Fibroblast of skin of left quadriceps (primary cell): ENCODE measurements at regions not wholly inside any gene's neighbourhood (a gene's known extent, or its start where the extent isn't known, plus 50 kb on each side); places are given as distances from the start of the nearest gene placed in this dataset.

ENCODE experiments used
- DNase-seq, 2 experiments: peaks; one replicate each; pipeline ENCODE4 v3.0.0-alpha.2; 2013; ENCODE audit warnings: low read depth in 2 of 2

DNA sequence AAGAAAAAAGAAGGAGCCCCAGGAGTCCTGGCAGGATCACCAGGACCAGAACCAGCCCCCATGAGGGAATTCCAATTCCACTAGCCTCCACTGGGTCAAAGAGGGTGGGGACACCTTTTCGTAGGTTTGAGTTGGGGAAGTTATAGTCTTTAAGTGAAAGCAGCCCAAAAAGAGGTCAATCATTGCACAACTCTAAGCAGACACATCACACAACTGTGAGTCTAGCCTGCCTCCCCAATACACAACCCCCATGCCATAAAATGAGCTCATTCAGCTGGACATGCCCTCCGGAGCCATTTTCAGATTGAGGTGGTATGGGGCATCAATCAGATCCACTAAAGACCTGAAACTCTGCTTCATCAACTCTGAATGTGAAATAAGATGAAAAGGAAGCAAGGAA is 179.9 kb downstream of the NPHP4 start:
- no peak for DNase-seq

DNA sequence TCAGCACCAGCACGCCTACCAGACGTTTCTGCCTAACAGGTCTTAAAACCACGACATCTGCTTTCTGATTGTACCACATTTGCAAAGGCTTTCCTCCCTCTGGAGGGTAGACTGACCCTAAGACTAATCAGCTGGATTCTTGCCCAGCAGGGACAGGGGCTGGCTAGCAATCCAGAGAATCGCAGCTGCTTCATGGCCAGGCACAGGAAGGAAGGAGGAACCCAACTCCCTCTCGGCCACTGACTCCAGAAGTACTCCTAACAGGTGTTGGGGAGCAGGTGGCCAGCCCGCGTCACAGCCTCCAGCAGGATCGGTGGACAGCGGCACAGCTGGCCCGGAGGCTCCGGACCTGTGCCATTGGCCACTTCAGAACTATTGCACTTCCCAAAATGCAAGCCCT is 180.8 kb downstream of the NPHP4 start:
- DNase-seq, result no peak

DNA sequence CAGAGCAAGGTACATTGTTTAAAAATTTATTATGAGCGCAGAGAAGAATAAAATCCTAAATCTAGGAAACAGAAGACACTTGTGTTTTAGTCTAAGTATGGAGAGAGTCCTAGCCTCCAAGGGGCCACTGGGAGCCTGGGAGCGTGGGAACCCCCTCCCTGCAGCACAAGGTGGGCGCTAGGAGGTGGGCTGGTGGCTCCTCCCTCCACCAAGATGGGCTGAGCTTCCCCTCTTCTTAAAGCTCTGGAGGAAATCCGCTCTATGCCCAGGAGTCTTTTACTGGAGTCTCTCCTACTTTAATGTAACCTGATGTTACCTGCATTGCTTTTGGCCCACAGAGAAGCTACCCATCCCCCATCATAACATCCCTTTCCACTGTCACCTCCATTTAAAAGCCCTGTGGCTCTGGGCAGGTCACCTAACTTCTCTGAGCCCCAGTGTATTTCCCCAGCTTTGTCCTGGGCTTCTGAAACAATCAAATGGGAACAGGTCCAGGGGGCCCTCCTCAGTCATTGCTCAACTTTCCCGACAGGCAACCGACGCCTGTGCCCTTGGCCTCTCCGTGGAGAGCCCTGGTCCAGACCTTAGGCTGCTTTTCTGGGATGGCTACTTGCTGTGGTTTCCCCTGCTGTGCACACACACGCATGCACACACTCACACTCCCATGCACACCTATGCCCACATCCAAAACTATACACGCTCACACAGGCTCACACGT is 181.5 kb downstream of the NPHP4 start:
- DNase-seq, result no peak

DNA sequence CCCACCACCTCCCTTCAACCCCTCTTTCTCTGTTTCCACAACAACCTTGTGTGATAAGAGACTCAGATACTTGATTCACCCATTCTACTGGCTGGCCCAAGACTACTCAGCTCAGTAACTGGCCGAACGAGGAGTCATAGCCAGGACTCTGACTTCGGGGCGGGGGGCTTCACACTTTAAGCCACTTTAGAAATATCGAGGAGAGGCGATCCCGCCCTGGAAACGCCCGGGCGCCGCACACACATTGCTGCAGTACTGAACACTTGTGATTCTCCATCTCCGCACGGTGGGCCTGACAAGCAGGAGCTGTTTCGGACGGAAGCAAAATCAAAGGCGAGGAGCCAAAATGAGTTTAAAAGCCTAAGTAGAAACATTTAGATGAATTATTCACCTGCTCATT is 182.1 kb downstream of the NPHP4 start:
- DNase-seq, result no peak

DNA sequence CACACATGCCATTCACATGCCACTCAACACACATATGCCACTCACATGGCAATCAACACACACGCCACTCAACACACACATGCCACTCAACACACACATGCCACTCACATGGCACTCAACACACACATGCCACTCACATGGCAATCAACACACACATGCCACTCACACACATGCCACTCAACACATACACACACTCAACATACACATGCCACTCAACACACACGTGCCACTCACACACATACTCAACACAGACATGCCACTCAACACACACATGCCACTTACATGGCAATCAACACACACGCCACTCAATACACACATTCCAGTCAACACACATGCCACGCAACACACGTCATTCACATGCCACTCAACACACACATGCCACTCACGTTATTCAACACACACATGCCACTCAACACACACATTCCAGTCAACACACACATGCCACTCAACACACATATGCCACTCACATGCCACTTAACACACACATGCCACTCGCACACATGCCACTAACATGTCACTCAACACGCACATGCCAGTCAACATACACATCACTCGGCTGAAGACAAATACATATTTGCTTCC is 182.9 kb downstream of the NPHP4 start:
- no peak for DNase-seq

DNA sequence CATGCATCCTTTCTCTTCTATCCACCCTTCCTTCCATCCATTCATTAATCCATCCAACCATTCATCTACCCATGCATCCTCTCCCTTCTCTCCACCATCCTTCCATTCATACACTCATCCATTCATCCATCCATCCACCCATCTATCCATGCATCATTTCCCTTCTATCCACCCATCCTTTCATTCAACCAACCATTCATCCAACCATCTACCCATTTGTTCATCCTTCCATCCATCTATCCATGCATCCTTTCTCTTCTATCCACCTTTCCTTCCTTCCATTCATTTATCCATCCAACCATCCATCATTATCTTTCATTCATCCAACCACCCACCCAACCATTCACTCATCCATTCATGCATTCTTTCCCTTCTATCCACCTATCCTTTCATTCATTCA is 188.4 kb downstream of the NPHP4 start:
- no peak for DNase-seq

DNA sequence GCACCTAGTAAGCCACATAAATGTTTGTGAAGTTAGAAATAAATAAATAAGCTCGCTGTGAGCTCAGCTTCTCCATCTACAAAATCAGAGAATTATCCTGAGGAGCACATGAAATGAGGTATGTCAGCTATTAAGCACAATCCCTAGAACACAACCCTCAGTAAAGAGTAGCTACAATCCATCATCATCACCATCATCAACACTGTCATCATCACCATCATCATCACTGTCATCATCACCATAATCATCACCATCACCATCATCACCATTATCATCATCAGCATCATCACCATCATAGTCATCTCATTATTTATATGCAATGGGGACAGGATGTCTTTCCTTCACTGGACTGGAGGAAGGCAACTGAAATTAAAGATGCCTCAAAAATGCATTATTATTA is 189.6 kb downstream of the NPHP4 start:
- no peak for DNase-seq

DNA sequence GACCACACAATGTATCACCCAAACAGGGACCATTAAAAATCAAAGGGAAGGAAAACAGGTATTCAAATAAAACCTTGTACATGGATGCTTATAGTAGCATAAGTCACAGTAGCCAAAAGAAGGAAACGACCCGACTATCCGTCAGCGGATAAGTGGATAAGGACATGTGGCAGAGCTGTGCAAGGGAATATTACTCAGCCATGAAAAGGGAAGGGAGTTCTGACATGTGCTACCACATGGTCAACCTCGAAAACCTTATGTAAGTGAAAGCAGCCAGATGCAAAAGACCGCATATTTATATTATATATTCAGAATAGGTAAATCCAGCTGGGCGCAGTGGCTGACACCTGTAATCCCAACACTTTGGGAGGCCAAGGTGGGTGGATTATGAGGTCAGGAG is 193.3 kb downstream of the NPHP4 start:
- no peak for DNase-seq

DNA sequence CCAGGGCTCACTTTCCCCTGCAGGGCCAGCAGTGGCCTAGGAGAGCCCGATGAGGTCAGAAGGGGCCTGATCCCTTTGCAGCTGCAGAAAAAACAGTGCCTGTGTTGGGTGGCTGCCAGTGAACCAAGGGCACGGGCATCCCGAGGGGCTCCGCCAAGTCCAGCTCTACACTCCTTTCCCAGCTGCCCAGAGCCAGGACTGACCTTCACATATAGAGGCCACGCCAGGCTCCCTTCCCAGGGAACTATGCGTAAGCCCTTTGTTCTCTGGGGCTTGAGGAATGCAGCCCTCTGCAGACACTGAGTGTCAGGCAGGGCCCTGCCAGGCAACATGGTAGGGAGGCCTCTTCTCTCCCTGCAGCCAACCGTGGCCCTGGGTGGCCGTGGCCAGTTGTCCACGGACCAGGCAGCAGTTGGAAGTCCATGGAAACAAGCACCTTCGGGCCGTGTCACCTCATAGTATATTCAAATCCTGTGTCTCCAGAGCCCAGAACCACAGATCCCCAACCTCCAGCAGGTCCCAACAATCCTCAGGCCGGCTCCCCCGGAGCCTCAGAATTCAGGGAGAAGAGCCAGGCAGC is 194.0 kb downstream of the NPHP4 start:
- no peak for DNase-seq

DNA sequence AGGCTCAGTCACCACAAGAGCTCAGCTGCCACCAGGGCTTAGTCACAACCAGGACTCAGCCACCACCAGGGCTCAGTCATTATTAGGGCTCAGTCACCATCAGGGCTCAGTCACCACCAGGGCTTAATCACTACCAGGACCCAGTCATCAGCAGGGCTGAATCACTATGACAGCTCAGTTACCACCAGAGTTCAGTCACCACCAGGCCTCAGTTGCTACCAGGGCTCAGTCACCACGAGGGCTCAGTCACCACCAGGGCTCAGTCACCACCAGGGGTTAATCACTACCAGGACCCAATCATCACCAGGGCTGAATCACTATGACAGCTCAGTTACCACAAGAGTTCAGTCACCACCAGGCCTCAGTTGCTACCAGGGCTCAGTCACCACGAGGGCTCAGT is 196.2 kb downstream of the NPHP4 start:
- no peak for DNase-seq

DNA sequence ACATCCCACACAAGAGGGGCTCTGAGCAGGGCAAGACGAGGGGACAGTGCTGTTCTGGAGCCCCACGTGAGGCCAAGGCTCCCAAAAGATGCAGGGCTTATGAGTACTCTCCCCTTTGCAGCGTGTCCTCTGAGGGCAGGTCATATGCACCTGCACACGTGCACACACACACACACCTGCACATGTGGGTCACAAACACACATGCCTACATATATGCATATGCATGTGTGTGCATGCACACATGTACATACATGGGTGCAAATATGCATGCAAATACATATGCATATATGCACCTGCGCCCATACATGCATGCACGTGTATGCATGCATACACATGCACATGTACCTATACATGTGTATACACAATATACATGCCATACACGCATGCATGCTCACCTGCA is 197.9 kb downstream of the NPHP4 start:
- DNase-seq, result no peak

DNA sequence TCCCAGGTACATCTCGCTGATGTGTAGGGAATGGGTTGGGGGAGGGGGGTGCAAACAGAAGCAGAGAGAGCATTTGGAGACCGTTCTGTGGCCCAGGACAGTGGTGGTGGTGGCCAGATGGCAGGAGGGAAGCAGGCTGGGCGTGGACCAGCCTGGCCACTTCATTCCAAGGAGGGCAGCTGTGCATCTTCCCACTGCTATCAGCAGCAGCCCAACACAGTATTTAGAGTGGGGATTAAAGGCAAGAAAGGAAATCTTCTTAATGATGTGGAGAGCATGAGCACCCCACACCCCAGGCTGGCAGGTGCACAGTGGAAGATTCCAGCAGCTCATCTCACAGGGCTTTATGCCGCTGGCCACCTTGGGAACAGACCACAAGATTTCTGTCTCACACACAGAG is 198.7 kb downstream of the NPHP4 start:
- no peak for DNase-seq

DNA sequence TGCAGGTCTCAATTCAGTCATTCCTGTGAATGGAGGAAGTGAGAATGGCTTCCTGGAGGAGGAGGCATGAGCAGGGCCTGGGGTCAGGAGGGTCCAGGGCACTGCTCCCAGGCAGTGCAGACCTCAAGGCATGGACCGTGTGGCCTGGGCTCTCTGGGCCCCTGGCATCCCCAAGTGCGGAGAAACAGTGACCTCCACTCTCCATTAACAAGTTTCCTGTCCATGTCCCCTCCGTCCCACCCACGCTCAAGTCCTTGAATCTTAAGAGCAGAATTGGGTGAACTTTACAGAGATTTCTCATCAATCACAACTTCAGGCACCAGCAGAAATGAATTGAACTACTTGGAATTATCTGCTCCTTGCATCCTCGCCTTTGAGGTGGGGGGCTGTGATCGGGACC is 211.1 kb downstream of the NPHP4 start:
- no peak for DNase-seq

DNA sequence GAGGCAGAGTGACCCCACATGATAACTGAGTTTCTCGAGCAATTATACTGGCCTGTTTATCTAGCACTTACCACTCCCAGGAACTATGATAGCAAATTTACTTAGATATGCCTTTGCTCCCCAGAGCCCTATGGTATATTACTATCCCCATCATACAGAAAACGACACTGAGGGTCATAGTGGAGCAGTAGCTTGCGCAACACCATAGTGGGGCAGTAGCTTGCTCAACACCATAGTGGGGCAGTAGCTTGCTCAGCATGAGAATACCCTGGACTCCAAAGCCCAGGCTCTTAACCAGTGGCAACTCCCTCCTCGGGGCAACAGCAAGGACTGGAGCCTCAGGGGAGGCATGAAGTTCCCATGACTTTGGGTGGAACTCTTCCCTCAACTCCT is 211.9 kb downstream of the NPHP4 start:
- no peak for DNase-seq

DNA sequence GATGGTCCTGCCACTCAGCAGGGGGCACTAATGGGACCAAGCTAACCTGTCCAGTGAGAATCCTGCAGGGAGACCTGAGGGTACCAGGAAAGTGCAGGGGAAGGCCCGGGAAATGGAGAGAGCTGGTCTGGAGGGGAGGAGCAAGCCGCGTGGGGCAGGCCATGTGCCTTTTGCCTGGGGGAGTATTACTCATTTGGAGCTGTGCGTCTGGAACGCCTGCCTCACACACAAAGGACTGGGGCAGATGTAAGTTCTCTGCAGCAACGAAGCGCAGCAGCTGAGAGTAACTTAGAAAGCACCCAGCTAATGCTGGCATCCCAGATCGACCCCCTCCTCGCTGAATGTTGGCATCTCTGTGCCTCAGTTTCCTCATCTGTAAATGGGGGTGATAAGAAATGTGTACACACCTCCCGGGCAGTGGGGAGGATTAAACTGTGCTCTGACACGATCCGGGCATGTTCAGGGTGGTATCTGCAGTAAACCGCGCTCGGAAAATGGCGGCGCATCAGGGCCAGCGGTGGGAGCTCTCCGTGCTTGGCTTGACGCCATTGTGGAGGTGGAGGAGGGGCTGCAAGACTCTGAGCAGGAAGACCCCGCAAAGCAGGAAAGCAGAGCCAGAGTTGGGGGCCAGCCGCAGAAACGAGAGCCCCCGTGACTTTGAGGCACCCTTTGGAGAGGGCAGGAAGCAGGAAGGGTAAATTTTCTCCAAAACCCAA is 212.5 kb downstream of the NPHP4 start:
- no peak for DNase-seq

DNA sequence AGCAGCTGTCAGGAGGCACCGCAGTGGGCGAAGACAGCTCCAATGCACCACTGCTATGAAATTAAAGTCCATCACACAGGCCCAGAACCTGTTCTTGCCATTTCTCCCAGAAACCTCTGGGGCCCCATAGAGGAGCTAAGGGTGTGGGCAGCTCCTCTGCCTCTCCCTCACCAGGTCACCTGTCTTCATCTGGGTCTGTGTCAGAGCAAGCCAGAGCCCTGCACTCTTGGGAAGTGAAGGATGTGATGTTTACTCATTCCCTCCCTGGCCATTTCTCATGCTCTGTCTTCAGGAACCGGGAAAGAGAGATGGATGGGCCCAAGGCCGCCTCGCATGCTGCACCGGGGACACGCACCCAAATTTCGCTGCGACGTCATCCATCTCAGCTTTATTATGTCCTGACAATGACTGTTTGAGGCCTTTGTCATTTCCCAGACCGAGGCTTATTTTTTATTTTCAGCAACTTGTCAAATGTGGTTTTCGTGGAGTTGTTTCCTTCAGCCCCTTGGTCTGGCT is 216.1 kb downstream of the NPHP4 start:
- no peak for DNase-seq

DNA sequence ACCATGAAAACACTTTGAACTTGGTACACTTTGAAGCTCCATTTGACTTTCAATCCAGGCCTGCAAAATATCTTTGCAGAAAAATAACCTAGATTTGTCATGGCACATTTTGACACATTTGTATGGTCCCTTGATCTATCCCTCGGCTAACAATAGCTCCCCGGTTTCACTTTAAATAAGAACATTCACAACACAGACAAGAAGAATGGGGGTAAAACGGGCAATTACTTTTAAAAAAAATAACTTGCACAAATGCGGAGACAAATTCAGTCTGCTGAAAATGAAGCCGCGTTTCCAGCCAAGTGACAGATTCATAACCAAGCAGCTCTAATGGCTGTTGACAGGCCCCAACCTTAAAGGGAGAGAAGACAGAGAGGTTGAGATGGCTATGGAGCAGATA is 218.2 kb downstream of the NPHP4 start:
- no peak for DNase-seq

DNA sequence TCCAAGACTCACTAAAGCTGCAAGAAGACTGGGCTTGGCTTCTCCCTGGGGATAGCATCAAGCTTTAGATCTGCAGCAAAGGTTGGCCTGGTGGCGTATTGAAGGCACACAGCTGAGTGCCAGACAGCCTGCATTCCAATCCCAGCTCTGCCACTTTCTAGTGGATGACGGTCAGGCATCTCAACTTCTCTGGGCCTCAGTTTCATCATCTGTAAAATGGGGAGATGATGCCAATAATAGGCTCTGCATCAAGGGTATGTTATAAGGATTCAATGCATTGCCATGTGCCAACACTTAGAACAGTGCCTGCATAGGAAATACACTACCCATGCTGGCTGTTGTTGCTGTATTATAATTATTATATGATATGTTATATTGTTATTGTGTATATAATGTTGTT is 220.4 kb downstream of the NPHP4 start:
- no peak for DNase-seq

DNA sequence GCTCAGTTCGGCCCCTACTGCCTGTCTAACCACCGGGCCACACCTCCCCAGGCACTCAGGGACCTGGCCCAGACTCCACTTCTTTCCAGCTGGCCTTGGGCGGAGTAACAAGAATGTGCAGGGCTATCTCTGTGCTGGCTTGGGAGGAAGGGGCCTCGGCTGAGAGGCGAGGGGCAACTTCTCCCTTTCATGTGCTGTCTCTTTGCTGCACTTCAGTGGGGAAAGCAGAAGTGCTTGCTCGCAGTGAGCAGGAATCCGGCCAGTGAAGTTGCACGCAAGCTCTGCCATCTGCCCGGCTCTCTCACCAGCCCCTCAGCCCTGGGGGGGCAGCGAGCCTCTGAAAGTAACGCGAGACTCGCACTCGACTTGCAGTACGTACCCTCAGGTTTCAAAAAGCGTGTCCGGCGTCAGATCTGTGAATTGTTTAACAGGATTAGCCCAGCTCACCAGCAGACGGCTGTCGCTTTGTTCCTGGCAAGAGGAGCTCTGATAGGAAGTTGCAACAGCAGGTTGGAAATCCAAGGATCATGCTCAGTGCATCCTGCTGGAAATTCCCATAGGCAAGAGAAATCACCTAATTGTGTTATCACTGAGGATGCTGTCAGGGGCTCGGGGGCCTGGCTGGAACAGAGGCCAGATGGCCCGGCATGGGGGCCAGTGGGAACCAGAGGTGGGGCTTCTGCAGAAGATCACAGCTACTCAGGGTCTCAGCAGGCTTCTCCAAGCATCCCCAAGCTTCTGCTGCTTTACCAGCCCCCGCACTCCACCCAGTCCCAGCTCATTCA is 221.1 kb downstream of the NPHP4 start:
- no peak for DNase-seq

DNA sequence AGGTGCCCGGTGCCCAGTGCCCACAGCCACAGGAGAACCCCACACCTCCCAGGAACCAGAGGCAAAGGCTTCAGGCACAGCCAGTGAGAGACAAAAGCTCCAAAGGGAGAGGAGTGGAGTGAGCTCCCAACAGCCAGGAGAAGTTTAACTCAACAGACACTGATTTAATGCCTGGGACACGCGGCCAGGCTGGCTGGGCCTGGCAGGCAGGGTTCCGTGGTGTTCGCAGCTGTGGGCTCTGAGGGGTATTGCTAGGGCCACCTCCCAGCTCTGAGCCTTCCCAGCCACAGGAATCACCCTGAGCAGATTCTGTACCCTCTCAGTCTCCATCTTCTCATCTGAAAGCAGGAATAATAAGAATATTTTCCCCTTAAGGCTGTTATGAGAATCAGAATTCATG is 222.5 kb downstream of the NPHP4 start:
- DNase-seq, result no peak

DNA sequence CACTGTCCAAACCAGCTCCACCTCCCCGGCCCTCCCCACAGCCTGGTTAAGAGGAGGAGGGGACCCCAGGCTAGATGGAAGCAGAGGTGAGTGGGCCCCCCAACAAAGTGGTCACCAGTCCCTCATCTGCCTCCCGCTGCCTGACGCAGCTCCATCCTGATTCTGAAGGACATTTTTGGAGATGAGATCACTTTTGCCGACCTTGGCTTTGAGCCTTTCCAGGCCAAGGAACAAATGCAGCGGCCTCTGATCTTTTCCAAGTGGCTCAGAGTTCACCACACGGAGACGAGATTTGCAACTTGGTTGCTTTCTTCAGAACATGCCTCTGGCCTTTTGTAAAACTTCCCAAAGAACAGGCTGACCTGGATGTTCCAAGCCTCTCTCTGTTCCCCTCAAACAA is 223.1 kb downstream of the NPHP4 start:
- no peak for DNase-seq

DNA sequence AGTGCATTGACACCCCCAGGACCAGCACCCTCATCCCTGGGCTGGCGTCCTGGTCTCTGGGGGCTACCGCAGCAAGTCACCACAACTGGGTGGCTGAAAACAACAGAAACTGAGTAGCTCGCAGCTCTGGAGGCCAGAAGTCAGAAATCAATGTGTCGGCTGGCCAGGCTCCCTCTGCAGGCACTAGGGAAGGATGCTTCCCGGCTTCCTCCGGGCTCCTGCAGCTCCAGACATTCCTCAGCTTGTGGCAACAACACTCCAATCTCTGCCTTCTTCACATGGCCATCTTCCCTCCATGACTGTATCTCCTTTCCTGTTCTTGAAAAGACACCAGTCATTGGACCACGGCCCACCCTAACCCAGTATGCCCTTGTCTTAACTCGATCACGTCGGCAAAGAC is 224.2 kb downstream of the NPHP4 start:
- DNase-seq, result no peak
